CD4-positive, alpha-beta T cell (primary cell): ENCODE measurements at regions not wholly inside any gene's neighbourhood (a gene's known extent, or its start where the extent isn't known, plus 50 kb on each side); places are given as distances from the start of the nearest gene placed in this dataset.

Experiments used
- ATAC-seq: fragments of 200-7000 bp; cut with Tn5 transposase; one replicate; pipeline ENCODE4 v1.10.0; 2022; ENCODE audit warnings: mild to moderate bottlenecking; ENCODE audit not compliant: poor library complexity
- CTCF ChIA-PET: fragments of 350-600 bp; sonication (Branson Sonifier 250); formaldehyde crosslinking; loops from one replicate; lab custom pipeline; 2021; ENCODE audit warnings: antibody characterized with exemption, inconsistent platforms; lab: Charles Lee
- POLR2A ChIA-PET: fragments of 350-600 bp; sonication (Branson Sonifier 250); formaldehyde crosslinking; loops from one replicate; lab custom pipeline; 2021; ENCODE audit warnings: antibody characterized with exemption, inconsistent platforms; lab: Charles Lee
- DNase-seq, 14 experiments: peaks; one replicate each; pipeline ENCODE4 v3.0.0-alpha.2; 2013 to 2020; ENCODE audit warnings: mixed read lengths in 2 of 14
- H3K27ac ChIP-seq, 2 donors: one replicate each; pipeline versions ENCODE4 v1.5.1 to v1.7.0; 2013; ENCODE audit warnings: low read length in 2 of 2, low read depth in 1 of 2, mild to moderate bottlenecking in 1 of 2
- H3K27me3 ChIP-seq, 2 experiments: 1 replicate in 1 of 2; 2 replicates in 1 of 2; pipeline versions ENCODE4 v1.6.1 to v1.7.0; 2013; ENCODE audit warnings: low read length in 2 of 2, control low read depth in 1 of 2, mild to moderate bottlenecking in 1 of 2, moderate library complexity in 1 of 2; ENCODE audit not compliant: insufficient read depth in 2 of 2, control insufficient read depth in 1 of 2
- H3K36me3 ChIP-seq: one replicate; pipeline ENCODE4 v1.6.1; 2013; ENCODE audit warnings: low read length, control low read depth; ENCODE audit not compliant: insufficient read depth
- H3K4me1 ChIP-seq: one replicate; pipeline ENCODE4 v1.6.1; 2013; ENCODE audit warnings: low read length, control low read depth; ENCODE audit not compliant: insufficient read depth
- H3K4me3 ChIP-seq: one replicate; pipeline ENCODE4 v1.5.1; 2013; ENCODE audit warnings: mild to moderate bottlenecking, low read length, moderate library complexity
- H3K9me3 ChIP-seq, 2 experiments: 1 replicate in 1 of 2; 2 replicates in 1 of 2; pipeline versions ENCODE4 v1.6.1 to v1.7.0; 2013; ENCODE audit warnings: low read length in 2 of 2, mild to moderate bottlenecking in 2 of 2, control low read depth in 1 of 2, moderate library complexity in 1 of 2; ENCODE audit not compliant: control insufficient read depth in 1 of 2, insufficient read depth in 1 of 2
- H3K27ac Mint-ChIP-seq: one replicate; pipeline ENCODE4 v1.8.0; 2020; ENCODE audit warnings: mixed read lengths
- H3K27me3 Mint-ChIP-seq: one replicate; pipeline ENCODE4 v1.8.0; 2021; ENCODE audit warnings: mixed read lengths
- H3K36me3 Mint-ChIP-seq: one replicate; pipeline ENCODE4 v1.8.0; 2021; ENCODE audit warnings: low read depth, mixed read lengths
- H3K4me1 Mint-ChIP-seq: one replicate; pipeline ENCODE4 v1.8.0; 2021; ENCODE audit warnings: low read depth, mixed read lengths
- H3K4me3 Mint-ChIP-seq: one replicate; pipeline ENCODE4 v1.8.0; 2020; ENCODE audit warnings: mild to moderate bottlenecking, mixed read lengths
- H3K9me3 Mint-ChIP-seq: one replicate; pipeline ENCODE4 v1.8.0; 2020; ENCODE audit warnings: mixed read lengths
- intact Hi-C, 2 experiments: fragments of 100-400 bp; cut with DNase I in 1 of 2; cut with micrococcal nuclease in 1 of 2; formaldehyde crosslinking; loops; one replicate each; pipeline versions ENCODE4 v1.15.1 to v1.9.0; 2023 to 2025; cut with DNase I, micrococcal nuclease
- TF ChIP-seq, protein P1 (sequence below): fragments of 200-600 bp; IDR thresholded peaks from one replicate; pipeline ENCODE4 v1.8.0; 2022; ENCODE audit warnings: antibody characterized with exemption, mild to moderate bottlenecking

DNA sequence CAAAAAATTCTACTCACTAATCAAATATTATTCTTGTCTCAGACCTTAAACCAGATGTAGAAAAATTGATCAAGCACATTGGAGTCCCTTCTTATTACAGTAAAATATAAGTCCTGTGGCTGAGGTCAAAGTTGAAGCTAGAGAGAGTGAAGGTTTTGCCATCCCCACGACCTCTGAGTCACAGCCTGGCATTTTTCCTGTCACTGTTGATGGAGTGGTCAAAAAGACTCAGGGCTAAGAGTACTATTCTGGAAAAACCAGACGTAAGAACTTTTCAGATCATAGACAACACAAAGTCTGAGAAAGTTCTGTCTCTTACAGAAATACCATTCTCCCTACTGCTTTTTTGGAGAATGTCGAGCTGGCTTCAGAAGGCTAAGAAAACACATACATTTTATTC is 323.7 kb upstream of the ANKRD30A start:
- Histone ChIP-seq H3K27me3 (no peaks in the 10 kb centered on the region), H3K9me3 (peaks cover 0 to 4% of the 10 kb centered on the region in 2 experiments), H3K36me3 (no peaks in the 10 kb centered on the region), H3K27ac (no peak overlapping the region), H3K4me3 (no peak overlapping the region), H3K4me1 (no peaks in the 10 kb centered on the region)
- ChIA-PET CTCF (no interaction called here), POLR2A (no interaction called here)
- no peak for ATAC-seq
- intact Hi-C loops = no loop called here
- H3K27ac Mint-ChIP-seq = no peak overlapping the region
- H3K9me3 Mint-ChIP-seq = no peaks in the 10 kb centered on the region
- no peak for DNase-seq
- TF ChIP-seq, protein P1, sequence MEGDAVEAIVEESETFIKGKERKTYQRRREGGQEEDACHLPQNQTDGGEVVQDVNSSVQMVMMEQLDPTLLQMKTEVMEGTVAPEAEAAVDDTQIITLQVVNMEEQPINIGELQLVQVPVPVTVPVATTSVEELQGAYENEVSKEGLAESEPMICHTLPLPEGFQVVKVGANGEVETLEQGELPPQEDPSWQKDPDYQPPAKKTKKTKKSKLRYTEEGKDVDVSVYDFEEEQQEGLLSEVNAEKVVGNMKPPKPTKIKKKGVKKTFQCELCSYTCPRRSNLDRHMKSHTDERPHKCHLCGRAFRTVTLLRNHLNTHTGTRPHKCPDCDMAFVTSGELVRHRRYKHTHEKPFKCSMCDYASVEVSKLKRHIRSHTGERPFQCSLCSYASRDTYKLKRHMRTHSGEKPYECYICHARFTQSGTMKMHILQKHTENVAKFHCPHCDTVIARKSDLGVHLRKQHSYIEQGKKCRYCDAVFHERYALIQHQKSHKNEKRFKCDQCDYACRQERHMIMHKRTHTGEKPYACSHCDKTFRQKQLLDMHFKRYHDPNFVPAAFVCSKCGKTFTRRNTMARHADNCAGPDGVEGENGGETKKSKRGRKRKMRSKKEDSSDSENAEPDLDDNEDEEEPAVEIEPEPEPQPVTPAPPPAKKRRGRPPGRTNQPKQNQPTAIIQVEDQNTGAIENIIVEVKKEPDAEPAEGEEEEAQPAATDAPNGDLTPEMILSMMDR = no peak
- no peaks in the 10 kb centered on the region for H3K27me3 Mint-ChIP-seq
- H3K36me3 Mint-ChIP-seq = no peaks in the 10 kb centered on the region
- H3K4me1 Mint-ChIP-seq = no peaks in the 10 kb centered on the region
- no peak overlapping the region for H3K4me3 Mint-ChIP-seq

GRCh38 chr10:36794981-36795380 is 330.4 kb upstream of the ANKRD30A start:
- H3K36me3 ChIP-seq = no peaks in the 10 kb centered on the region
- no peaks in the 10 kb centered on the region for H3K4me1 ChIP-seq
- intact Hi-C loops = no loop called here
- no peak overlapping the region for H3K27ac ChIP-seq
- H3K36me3 Mint-ChIP-seq = no peaks in the 10 kb centered on the region
- peaks cover 0 to 14% of the 10 kb centered on the region in 2 experiments for H3K9me3 ChIP-seq
- H3K4me3 ChIP-seq = no peak overlapping the region
- ChIA-PET POLR2A (no interaction called here), CTCF (no interaction called here)
- H3K4me1 Mint-ChIP-seq = no peaks in the 10 kb centered on the region
- no peaks in the 10 kb centered on the region for H3K27me3 ChIP-seq
- no peak overlapping the region for H3K4me3 Mint-ChIP-seq
- DNase-seq = no peak
- ATAC-seq = no peak
- TF ChIP-seq, protein P1 = no peak
- H3K9me3 Mint-ChIP-seq = no peaks in the 10 kb centered on the region
- H3K27ac Mint-ChIP-seq = no peak overlapping the region
- H3K27me3 Mint-ChIP-seq = no peaks in the 10 kb centered on the region

- no peaks in the 10 kb centered on the region for H3K4me1 ChIP-seq
- H3K4me3 ChIP-seq = no peak overlapping the region
- H3K36me3 ChIP-seq = no peaks in the 10 kb centered on the region
- no peaks in the 10 kb centered on the region for H3K27me3 Mint-ChIP-seq
- no peaks in the 10 kb centered on the region for H3K4me1 Mint-ChIP-seq
- ChIA-PET CTCF (no interaction called here), POLR2A (no interaction called here)
- intact Hi-C loops = no loop called here
- DNase-seq = no peak
- H3K9me3 Mint-ChIP-seq = peaks cover 2% of the 10 kb centered on the region
- H3K27me3 ChIP-seq = no peaks in the 10 kb centered on the region
- H3K36me3 Mint-ChIP-seq = no peaks in the 10 kb centered on the region
- peaks cover 0 to 21% of the 10 kb centered on the region in 2 experiments for H3K9me3 ChIP-seq
- ATAC-seq = no peak
- no peak overlapping the region for H3K27ac ChIP-seq
- H3K4me3 Mint-ChIP-seq = no peak overlapping the region
- TF ChIP-seq, protein P1 = no peak
- no peak overlapping the region for H3K27ac Mint-ChIP-seq
These were observed 335.4 kb upstream of the ANKRD30A start for GRCh38 chr10:36789974-36790373.
